NB4 (cell line): ENCODE measurements at regions not wholly inside any gene's neighbourhood (a gene's known extent, or its start where the extent isn't known, plus 50 kb on each side); places are given as distances from the start of the nearest gene placed in this dataset.
"Not testable (repeated sequence)": the region's sequence is repeated elsewhere in the genome, so short reads cannot be mapped to it uniquely, and the experiment has no call there.

Source experiments
- CTCF ChIP-seq: IDR thresholded peaks from one replicate; pipeline ENCODE4 v1.5.1; 2012; ENCODE audit warnings: low read depth, low read length
- POLR2A ChIP-seq: IDR thresholded peaks from 2 replicates; pipeline ENCODE4 v1.6.1; 2011; ENCODE audit warnings: mild to moderate bottlenecking; ENCODE audit not compliant: insufficient read length; ENCODE audit errors: extremely low read depth

DNA sequence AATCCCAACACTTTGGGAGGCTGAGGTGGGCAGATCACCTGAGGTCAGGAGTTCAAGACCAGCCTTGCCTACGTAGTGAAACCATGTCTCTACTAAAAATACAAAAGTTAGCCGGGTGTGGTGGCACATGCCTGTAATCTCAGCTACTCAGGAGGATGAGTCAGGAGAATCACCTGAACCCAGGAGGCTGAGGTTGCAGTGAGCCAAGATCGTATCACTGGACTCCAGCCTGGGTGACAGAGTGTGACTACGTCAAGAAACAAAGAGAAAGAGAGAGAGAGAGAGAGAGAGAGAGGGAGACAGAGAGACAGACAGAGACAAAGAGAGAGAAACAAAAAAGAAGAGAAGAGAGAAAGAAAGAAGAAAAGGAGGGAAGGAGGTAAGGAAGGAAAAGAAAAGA is 454.0 kb upstream of the CHAC2 start:
- not testable (repeated sequence) for TF ChIP-seq POLR2A, CTCF
